ENCODE measurements at regions not wholly inside any gene's neighbourhood (a gene's known extent, or its start where the extent isn't known, plus 50 kb on each side); places are given as distances from the start of the nearest gene placed in this dataset.

- peaks cover 0 to 7% (median 0%) of the 10 kb centered on the region in 4 donors for H3K27me3 ChIP-seq
- intact Hi-C loops (cut with DNase I): no loop called here
- no peak for DNase-seq (ENCODE audit: extremely low spot score)
- TF ChIP-seq POLR2A (IDR thresholded peaks at IDR 0.05; ENCODE audit: low read depth): no peak
- no peak for TF ChIP-seq POLR2AphosphoS5 (IDR thresholded peaks at IDR 0.05)
- TF ChIP-seq, protein P1, sequence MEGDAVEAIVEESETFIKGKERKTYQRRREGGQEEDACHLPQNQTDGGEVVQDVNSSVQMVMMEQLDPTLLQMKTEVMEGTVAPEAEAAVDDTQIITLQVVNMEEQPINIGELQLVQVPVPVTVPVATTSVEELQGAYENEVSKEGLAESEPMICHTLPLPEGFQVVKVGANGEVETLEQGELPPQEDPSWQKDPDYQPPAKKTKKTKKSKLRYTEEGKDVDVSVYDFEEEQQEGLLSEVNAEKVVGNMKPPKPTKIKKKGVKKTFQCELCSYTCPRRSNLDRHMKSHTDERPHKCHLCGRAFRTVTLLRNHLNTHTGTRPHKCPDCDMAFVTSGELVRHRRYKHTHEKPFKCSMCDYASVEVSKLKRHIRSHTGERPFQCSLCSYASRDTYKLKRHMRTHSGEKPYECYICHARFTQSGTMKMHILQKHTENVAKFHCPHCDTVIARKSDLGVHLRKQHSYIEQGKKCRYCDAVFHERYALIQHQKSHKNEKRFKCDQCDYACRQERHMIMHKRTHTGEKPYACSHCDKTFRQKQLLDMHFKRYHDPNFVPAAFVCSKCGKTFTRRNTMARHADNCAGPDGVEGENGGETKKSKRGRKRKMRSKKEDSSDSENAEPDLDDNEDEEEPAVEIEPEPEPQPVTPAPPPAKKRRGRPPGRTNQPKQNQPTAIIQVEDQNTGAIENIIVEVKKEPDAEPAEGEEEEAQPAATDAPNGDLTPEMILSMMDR (IDR thresholded peaks at IDR 0.05): no peak
- TF ChIP-seq EP300 (IDR thresholded peaks at IDR 0.05): no peak
- H3K4me3 ChIP-seq: no peak overlapping the region
- H3K4me1 ChIP-seq: peaks cover 0 to 11% (median 4%) of the 10 kb centered on the region in 4 donors
- no peak overlapping the region for H3K27ac ChIP-seq (replicated peaks in 1 of 4)
- 78% methylated on average over 6 of the region's 6 CpGs for WGBS
- H3K9me3 ChIP-seq: no peaks in the 10 kb centered on the region
- H3K36me3 ChIP-seq: no peaks in the 10 kb centered on the region
Observed at GRCh38 chr13:24086642-24087041, 73.9 kb upstream of the SPATA13 start.

- H3K36me3 ChIP-seq: no peaks in the 10 kb centered on the region
- no peak overlapping the region for H3K27ac ChIP-seq (replicated peaks in 1 of 4)
- 81% methylated on average over 7 of the region's 7 CpGs for WGBS
- no peak overlapping the region for H3K4me3 ChIP-seq
- peaks cover 0 to 14% (median 4%) of the 10 kb centered on the region in 4 donors for H3K4me1 ChIP-seq
- intact Hi-C loops (cut with DNase I): no loop called here
- H3K27me3 ChIP-seq: peaks cover 0 to 7% (median 0%) of the 10 kb centered on the region in 4 donors
- no peaks in the 10 kb centered on the region for H3K9me3 ChIP-seq
- TF ChIP-seq, protein P1 (IDR thresholded peaks at IDR 0.05): no peak
- TF ChIP-seq POLR2A (IDR thresholded peaks at IDR 0.05; ENCODE audit: low read depth) (no peak), POLR2AphosphoS5 (IDR thresholded peaks at IDR 0.05) (no peak), EP300 (IDR thresholded peaks at IDR 0.05) (no peak)
- DNase-seq (ENCODE audit: extremely low spot score): no peak
Observed at GRCh38 chr13:24087605-24088225, 72.8 kb upstream of the SPATA13 start.

DNA sequence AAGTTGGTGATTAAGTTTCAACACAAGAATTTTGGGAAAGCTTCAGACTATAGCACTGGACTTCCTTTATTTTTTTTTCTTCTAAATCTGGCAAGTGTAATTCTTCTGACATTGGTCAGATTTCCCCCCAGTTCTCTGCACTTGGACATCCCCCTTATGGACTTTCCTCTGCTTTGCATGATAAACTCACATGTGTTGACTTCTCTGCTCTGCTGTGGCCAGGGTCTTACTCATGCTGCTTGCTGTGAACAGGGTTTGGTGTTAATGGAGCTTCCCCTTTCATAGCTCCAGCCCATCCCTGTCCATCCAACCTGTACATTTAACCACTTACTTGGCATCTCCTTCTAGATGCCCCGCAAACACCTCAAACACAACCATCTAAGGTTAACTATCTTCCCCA lies 70.5 kb upstream of the SPATA13 start:
- H3K4me1 ChIP-seq: peaks cover 0 to 19% (median 4%) of the 10 kb centered on the region in 4 donors
- 97% methylated on average over 1 of the region's 1 CpG for WGBS
- H3K36me3 ChIP-seq: no peaks in the 10 kb centered on the region
- H3K27ac ChIP-seq (replicated peaks in 1 of 4): no peak overlapping the region
- H3K4me3 ChIP-seq: no peak overlapping the region
- no peak for DNase-seq (ENCODE audit: extremely low spot score)
- TF ChIP-seq POLR2A (IDR thresholded peaks at IDR 0.05; ENCODE audit: low read depth): no peak
- TF ChIP-seq, protein P1 (IDR thresholded peaks at IDR 0.05): no peak
- no peak for TF ChIP-seq POLR2AphosphoS5 (IDR thresholded peaks at IDR 0.05)
- TF ChIP-seq EP300 (IDR thresholded peaks at IDR 0.05): no peak
- H3K27me3 ChIP-seq: peaks cover 0 to 5% (median 0%) of the 10 kb centered on the region in 4 donors
- no peaks in the 10 kb centered on the region for H3K9me3 ChIP-seq
- intact Hi-C loops (cut with DNase I): no loop called here

- TF ChIP-seq POLR2A (IDR thresholded peaks at IDR 0.05; ENCODE audit: low read depth) (no peak), POLR2AphosphoS5 (IDR thresholded peaks at IDR 0.05) (no peak), EP300 (IDR thresholded peaks at IDR 0.05) (no peak)
- TF ChIP-seq, protein P1 (IDR thresholded peaks at IDR 0.05): no peak
- Histone ChIP-seq H3K9me3 (no peaks in the 10 kb centered on the region), H3K4me3 (no peak overlapping the region), H3K27ac (replicated peaks in 1 of 4) (no peak overlapping the region), H3K36me3 (no peaks in the 10 kb centered on the region), H3K4me1 (peaks cover 0 to 19% (median 4%) of the 10 kb centered on the region in 4 donors), H3K27me3 (no peaks in the 10 kb centered on the region)
- intact Hi-C loops (cut with DNase I): no loop called here
- DNase-seq (ENCODE audit: extremely low spot score): no peak
- WGBS: 75% methylated on average over 4 of the region's 4 CpGs
Observed at GRCh38 chr13:24091080-24091479, 69.4 kb upstream of the SPATA13 start.

- Histone ChIP-seq H3K27ac (replicated peaks in 1 of 4) (peak overlapping the region in 1 of 4 donors; percentile 15), H3K9me3 (no peaks in the 10 kb centered on the region), H3K4me1 (peaks cover 0 to 19% (median 3%) of the 10 kb centered on the region in 4 donors), H3K27me3 (no peaks in the 10 kb centered on the region), H3K4me3 (no peak overlapping the region), H3K36me3 (no peaks in the 10 kb centered on the region)
- TF ChIP-seq EP300 (IDR thresholded peaks at IDR 0.05) (no peak), POLR2AphosphoS5 (IDR thresholded peaks at IDR 0.05) (no peak), POLR2A (IDR thresholded peaks at IDR 0.05; ENCODE audit: low read depth) (no peak)
- TF ChIP-seq, protein P1 (IDR thresholded peaks at IDR 0.05): no peak
- 78% methylated on average over 1 of the region's 1 CpG for WGBS
- intact Hi-C loops (cut with DNase I): no loop called here
- DNase-seq (ENCODE audit: extremely low spot score): no peak
Observed at GRCh38 chr13:24092108-24092507, 68.4 kb upstream of the SPATA13 start.

Data from esophagus muscularis mucosa (tissue), 4 donors.